Occipital lobe (tissue), 1 donor: ENCODE measurements at regions not wholly inside any gene's neighbourhood (a gene's known extent, or its start where the extent isn't known, plus 50 kb on each side); places are given as distances from the start of the nearest gene placed in this dataset.

Experiments used
- DNase-seq: peaks from one replicate; lab custom pipeline; 2025; lab: John Stamatoyannopoulos, UW

- DNase-seq = no peak
Observed at GRCh38 chr5:126348855-126349635, 74.2 kb upstream of the GRAMD2B start.

DNA sequence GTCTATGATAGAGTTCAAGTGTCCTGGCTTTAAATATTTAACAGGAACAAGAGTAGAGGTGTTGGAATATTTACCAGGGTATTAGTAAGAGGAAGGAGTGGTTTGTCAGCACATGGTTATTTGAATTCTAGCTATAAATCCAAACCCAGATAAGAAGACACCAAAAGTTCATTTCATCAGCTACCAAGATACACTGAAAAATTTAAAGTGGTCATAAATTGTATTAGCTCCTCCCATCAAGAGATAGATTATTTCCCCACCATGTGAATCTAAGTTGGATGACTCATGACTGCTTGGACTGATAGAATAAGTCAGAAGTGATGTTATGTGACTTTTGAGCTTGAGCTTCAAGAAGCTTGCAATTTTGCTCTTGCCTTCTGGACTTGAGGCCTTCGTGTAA is 72.1 kb upstream of the GRAMD2B start:
- no peak for DNase-seq

DNA sequence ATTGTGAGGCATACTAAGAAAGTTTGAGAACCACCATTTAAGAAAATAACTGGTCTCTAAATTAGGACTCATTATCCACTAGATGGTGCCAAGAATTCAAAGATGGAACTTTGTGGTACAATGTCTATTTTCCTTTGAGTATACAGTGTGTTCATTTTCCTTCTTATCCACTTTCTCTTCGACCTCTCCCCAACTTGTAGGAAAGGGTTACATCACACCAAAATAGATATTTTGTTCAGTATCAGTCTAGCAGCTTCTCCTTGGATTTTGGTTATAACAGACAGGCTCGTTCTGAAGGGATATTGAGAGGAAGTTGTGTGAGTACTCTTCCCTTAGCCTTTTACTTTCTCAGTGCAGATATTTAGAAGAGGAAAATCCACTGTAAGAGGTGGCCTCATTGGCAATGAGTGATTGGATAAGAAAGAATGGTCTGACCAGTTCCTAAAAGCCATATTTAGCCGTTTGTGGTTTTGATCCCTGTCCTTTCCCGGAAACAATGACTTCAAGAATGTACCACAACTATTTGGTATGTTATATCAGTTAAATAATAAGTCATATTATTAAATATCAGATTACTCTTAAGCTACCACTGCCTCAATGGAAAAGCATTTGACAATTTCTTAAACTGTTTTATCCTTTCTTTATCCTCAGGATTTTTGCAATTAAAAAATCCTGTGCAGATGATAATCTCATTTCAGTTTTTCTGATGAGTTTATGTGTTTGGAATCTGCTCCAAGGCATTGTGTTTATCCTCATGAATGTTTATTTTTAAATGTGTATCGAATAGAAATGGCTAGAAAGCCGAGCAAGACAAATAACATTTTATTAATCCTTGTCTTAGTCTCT is 69.0 kb upstream of the GRAMD2B start:
- no peak for DNase-seq

DNA sequence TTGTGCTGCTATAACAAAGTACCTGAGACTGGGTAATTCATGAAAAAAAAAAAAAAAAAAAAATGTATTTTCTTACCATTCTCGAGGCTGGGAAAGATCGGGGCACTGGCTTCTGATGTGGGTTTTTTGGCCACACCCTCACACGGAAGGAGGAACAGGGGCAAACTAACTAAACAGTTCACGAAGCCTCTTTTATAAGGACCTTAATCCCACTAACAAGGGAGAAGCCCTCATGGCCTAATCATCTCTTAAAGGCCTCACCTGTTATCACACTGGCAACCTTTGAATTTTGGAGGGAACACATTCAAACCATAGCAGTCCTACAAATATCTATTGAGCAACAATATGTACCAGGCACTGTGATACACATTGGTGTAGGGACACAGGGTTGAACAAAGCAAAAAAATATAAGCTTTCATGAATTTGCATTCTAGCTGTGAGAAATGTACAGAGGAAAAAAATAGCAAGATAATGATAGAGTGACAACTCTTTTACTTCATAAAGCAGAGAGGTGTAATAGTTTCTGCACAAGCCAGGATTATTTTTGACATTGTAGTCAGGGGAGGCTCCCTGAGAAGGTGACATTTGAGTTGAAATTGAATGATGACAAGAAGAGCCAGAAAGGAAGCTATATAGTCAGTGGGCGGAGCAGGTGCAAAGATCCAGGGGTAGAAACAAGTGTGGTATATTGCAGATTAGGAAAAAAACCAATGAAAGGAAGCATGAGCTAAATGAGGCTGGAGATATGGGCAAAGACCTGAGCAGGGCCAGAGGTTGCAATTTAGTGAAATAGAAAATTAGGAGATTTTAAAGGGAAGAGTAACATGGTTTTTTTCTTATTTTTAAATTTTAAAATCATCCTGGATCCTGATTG is 68.1 kb upstream of the GRAMD2B start:
- DNase-seq = no peak

DNA sequence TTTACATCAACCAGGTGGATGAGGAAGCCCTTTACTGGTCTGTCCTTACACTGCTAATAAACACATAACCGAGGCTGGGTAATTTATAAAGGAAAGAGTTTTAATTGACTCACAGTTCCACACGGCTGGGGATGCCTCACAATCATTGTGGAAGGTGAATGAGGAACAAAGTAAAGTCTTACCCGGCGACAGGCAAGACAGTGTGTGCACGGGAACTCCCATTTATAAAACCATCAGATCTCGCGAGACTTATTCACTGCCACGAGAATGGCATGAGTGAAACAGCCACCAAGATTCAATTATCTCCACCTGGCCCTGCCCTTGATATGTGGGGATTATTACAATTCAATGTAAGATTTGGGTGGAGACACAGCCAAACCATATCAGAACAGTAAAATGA is 67.3 kb upstream of the GRAMD2B start:
- no peak for DNase-seq

DNA sequence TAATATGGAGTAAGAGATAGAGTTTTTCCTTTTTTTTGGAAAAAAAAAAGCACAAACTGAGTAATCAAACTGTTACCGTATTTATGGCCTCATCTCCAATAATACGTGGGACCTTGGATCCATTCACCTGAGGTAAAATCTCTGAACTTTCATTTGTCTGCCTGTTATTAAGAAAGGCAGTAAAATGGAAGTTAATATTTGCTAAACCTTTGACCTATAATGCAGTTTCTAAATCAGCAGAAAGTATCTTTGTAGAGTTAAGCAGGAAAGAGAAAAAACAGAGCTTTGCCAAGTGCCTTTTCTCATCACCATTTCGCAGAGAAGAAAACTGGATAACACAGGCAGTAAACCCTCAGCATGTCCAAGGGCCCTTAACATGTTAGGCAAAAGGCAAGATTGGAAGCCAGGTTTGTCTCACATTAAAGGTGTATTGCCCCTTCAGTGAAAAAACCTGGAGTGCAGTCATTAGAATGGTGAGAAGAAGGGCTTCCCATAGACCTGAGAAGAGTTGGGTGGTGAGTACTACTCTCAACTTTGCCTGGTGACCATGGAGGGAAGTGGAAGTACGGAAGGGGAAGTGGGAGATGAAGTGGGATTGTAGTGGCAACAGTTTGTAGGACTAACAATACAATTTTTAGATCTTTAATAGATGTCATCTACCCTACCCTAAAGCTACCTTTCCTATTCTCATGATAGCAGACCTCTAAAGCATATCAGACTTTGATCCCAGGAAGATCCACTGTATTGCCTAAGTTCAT is 65.4 kb upstream of the GRAMD2B start:
- DNase-seq = no peak

DNA sequence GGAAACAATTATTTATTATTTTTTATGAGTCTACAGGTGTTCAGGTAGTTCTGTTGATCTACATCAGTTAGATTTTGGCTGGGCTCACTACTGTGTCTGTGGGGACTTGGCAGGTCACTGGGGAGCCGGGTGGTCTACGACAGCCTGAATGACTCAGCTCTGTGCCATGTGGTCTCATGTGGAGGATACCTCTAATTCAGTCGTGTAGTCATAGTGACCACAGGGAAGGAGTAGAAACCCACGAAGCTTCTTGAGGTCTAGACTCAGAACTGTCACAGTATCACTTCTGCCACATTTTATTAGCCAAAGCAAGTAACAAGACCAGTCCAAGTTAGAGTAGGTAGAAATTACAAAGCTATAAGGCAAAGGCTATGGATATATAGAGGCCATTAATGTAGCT is 64.7 kb upstream of the GRAMD2B start:
- no peak for DNase-seq

GRCh38 chr5:126359884-126360283 is 63.3 kb upstream of the GRAMD2B start:
- no peak for DNase-seq

DNA sequence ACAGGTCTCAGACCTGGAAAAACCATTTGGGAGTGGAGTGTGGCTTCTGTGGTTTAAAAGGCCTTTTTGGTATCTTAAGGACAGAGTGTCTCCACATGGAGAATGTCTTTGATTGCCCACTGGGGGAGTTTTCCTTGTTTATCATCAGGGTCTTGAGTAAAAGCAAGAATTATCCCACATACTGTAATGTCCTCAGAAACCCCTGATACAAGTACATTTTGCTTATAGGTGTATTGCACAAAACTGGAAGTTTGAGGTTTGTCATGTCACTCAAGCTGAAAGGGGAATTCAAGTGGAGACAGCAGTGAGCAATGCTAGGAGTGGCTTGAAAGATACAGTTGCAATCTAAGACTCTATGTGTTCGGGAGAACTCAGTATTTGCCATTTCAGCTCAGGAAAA is 62.7 kb upstream of the GRAMD2B start:
- DNase-seq = no peak

GRCh38 chr5:126363658-126364057 is 59.6 kb upstream of the GRAMD2B start:
- DNase-seq = no peak

GRCh38 chr5:126364206-126364902 is 58.9 kb upstream of the GRAMD2B start:
- DNase-seq = no peak

DNA sequence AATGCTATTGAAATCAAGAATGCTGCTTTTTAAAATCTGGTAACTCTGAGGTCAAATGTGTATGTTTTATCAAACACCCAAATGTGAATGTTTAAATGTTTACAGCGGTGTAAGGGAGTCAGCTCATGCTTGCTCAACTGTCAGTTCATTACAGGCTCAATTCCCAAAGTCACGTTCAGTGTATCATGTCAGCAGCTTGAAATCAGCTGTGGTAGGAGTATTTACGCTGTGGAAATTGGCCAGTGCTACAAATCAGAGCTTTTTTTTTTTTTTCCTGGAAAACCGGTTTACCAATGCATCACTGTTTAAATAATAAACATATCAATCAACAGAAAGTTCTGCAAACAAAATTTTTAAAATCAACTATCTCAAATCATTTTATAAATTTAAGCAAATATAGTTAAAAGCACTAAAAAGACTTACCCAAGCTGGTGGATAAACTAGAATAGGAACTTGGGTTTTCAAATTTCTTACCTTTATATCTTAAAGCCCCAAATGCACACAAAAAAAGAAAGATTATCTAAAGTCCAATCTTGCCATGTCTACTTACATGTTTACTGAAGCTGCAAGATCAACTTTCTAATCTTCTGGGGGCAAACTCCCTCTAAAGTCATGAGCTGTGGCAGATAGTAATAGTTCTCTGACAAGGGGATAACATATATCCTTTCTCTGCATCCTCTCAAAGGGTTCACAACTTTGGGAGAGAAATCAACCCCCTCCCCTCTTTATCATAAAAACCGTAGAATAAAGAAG is 57.6 kb upstream of the GRAMD2B start:
- no peak for DNase-seq

DNA sequence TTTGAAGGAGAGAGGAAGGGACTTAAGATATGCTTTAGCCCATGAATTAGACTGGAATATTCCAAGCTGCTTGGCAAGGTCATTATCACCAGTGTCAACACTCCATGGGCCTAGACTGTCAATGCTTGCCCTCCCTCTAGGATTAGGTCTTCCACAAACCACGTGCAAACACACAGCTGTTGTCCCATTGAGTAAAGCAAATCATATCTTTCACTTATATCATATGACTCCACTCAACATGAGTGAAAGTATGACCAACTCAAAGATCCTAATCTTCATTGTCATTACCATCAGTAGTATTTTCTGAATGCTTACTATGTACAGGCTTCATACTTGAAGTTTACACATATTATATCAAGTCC is 57.0 kb upstream of the GRAMD2B start:
- DNase-seq = no peak

GRCh38 chr5:126368239-126368812 is 54.9 kb upstream of the GRAMD2B start:
- DNase-seq = no peak

GRCh38 chr5:126369083-126369482 is 54.1 kb upstream of the GRAMD2B start:
- DNase-seq = no peak

DNA sequence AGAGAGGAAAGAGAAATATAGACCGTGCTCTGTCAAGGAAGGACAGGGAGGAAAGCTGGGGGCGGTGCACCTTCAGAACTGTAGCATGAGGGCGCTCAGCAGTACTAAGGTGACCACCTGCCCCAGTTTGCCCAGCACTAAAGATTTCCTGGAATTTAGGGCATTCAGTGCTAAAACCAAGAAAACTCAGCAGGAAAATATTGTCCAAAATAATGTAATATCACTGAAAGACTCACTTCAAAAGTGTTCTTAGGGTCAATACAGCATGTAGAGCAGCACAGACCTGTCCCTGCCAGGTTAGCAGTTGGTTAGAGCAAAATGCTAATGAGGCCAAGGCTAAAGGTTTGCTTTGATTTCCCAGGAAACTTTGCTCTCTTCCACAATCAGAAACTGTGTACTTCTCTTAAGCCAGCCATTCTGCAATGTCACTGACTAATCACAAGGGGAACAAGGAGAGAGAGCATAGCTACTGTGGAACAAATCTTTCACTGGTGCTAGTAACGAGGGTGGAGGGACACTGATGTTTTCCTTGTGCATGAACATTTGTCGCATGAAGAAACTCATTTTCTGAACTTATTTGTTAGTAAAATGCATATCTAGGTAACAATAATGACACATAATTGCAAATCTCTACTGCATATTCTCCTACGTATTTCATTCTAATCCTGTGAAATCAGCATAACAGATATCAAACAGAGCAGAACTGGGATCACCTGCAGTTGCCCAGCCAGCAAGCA is 53.0 kb upstream of the GRAMD2B start:
- DNase-seq = no peak

GRCh38 chr5:126370796-126371718 is 52.2 kb upstream of the GRAMD2B start:
- no peak for DNase-seq
